ENCODE measurements at regions not wholly inside any gene's neighbourhood (a gene's known extent, or its start where the extent isn't known, plus 50 kb on each side); places are given as distances from the start of the nearest gene placed in this dataset.

GRCh38 chr5:105407200-105407599 is 1844.6 kb upstream of the NUDT12 start:
- intact Hi-C loops (cut with DNase I), result no loop called here
- Histone ChIP-seq H3K4me3 (no peak overlapping the region), H3K4me1 (no peaks in the 10 kb centered on the region), H3K27me3 (no peaks in the 10 kb centered on the region), H3K27ac (no peak overlapping the region), H3K36me3 (no peaks in the 10 kb centered on the region), H3K9me3 (no peaks in the 10 kb centered on the region)
- ATAC-seq (no peak), DNase-seq (no peak)
- no peak for TF ChIP-seq CTCF (IDR thresholded peaks at IDR 0.05)
- 85 to 94% methylated on average over 1 of the region's 1 CpG for WGBS, 2 donors

DNA sequence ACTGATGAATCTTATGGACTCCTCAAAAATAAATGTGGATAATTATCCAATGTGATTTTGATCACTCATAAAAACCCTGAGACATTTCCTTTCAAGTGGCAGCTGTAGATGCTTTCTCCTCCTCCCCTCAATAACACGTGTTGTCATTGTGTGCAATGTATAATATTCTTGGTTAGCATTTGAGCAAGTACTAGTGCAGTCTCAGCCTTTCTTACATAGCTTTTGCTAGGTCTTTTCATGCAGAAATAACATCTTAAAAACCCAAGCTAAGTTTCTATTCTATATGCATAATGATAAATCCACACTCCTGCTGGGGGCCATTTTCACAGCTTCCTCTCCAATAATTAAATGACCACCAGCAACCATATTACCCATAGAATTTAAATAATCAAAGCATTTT is 1835.2 kb upstream of the NUDT12 start:
- no peaks in the 10 kb centered on the region for H3K4me1 ChIP-seq
- H3K9me3 ChIP-seq, result peaks cover 0 to 4% (median 0%) of the 10 kb centered on the region in 11 donors
- 68 to 72% methylated on average over 1 of the region's 1 CpG for WGBS, 2 donors
- no peak for TF ChIP-seq CTCF (IDR thresholded peaks at IDR 0.05)
- no peaks in the 10 kb centered on the region for H3K27me3 ChIP-seq
- H3K36me3 ChIP-seq, result no peaks in the 10 kb centered on the region
- DNase-seq, result no peak
- no peak for ATAC-seq
- intact Hi-C loops (cut with DNase I), result no loop called here
- no peak overlapping the region for H3K4me3 ChIP-seq
- no peak overlapping the region for H3K27ac ChIP-seq

- intact Hi-C loops (cut with DNase I), result no loop called here
- ATAC-seq, result no peak
- Histone ChIP-seq H3K4me3 (no peak overlapping the region), H3K27ac (no peak overlapping the region), H3K9me3 (peaks cover 0 to 18% (median 0%) of the 10 kb centered on the region in 11 donors), H3K4me1 (no peaks in the 10 kb centered on the region), H3K27me3 (no peaks in the 10 kb centered on the region), H3K36me3 (no peaks in the 10 kb centered on the region)
- WGBS, 2 donors, result 92 to 93% methylated on average over 18 of the region's 18 CpGs
- DNase-seq, result no peak
- TF ChIP-seq CTCF (IDR thresholded peaks at IDR 0.05), result no peak
These were observed 1830.1 kb upstream of the NUDT12 start for GRCh38 chr5:105392710-105393149.

GRCh38 chr5:105392122-105392709 is 1829.6 kb upstream of the NUDT12 start:
- no peak overlapping the region for H3K27ac ChIP-seq
- H3K36me3 ChIP-seq, result no peaks in the 10 kb centered on the region
- no peak overlapping the region for H3K4me3 ChIP-seq
- no peaks in the 10 kb centered on the region for H3K27me3 ChIP-seq
- no peaks in the 10 kb centered on the region for H3K4me1 ChIP-seq
- ATAC-seq (peak in 1 of 8 donors; percentile 15), DNase-seq (no peak)
- peaks cover 0 to 18% (median 0%) of the 10 kb centered on the region in 11 donors for H3K9me3 ChIP-seq
- TF ChIP-seq CTCF (IDR thresholded peaks at IDR 0.05), result no peak
- 92 to 94% methylated on average over 20 of the region's 20 CpGs for WGBS, 2 donors
- intact Hi-C loops (cut with DNase I), result no loop called here
